ENCODE measurements at regions not wholly inside any gene's neighbourhood (a gene's known extent, or its start where the extent isn't known, plus 50 kb on each side); places are given as distances from the start of the nearest gene placed in this dataset.
"Not testable (repeated sequence)": the region's sequence is repeated elsewhere in the genome, so short reads cannot be mapped to it uniquely, and the experiment has no call there.

GRCh38 chr1:115456441-115456961, 118.5 kb upstream of the NGF start:
- H3K4me3 ChIP-seq (ENCODE audit: low read depth, low read length), result no peak overlapping the region

GRCh38 chr1:115454837-115455511, 116.9 kb upstream of the NGF start:
- no peak overlapping the region for H3K4me3 ChIP-seq (ENCODE audit: low read depth, low read length)

- H3K4me3 ChIP-seq (ENCODE audit: low read depth, low read length), result no peak overlapping the region
Observed at GRCh38 chr1:115453666-115454065, 115.6 kb upstream of the NGF start.

- H3K4me3 ChIP-seq (ENCODE audit: low read depth, low read length), result no peak overlapping the region
Observed at GRCh38 chr1:115452600-115453329, 114.7 kb upstream of the NGF start.

- no peak overlapping the region for H3K4me3 ChIP-seq (ENCODE audit: low read depth, low read length)
Observed at GRCh38 chr1:115450501-115451040, 112.5 kb upstream of the NGF start.

GRCh38 chr1:115448282-115449044, 110.4 kb upstream of the NGF start:
- no peak overlapping the region for H3K4me3 ChIP-seq (ENCODE audit: low read depth, low read length)

GRCh38 chr1:115447672-115448071, 109.6 kb upstream of the NGF start:
- H3K4me3 ChIP-seq (ENCODE audit: low read depth, low read length), result no peak overlapping the region

- no peak overlapping the region for H3K4me3 ChIP-seq (ENCODE audit: low read depth, low read length)
Observed at GRCh38 chr1:115445090-115445489, 107.0 kb upstream of the NGF start.

- no peak overlapping the region for H3K4me3 ChIP-seq (ENCODE audit: low read depth, low read length)
Observed at GRCh38 chr1:115440733-115441132, 102.7 kb upstream of the NGF start.

GRCh38 chr1:115439520-115439919, 101.5 kb upstream of the NGF start:
- H3K4me3 ChIP-seq (ENCODE audit: low read depth, low read length), result not testable (repeated sequence)

GRCh38 chr1:115437196-115437595, 99.1 kb upstream of the NGF start:
- no peak overlapping the region for H3K4me3 ChIP-seq (ENCODE audit: low read depth, low read length)

- H3K4me3 ChIP-seq (ENCODE audit: low read depth, low read length), result no peak overlapping the region
Observed at GRCh38 chr1:115436596-115436995, 98.5 kb upstream of the NGF start.

GRCh38 chr1:115433483-115433882, 95.4 kb upstream of the NGF start:
- no peak overlapping the region for H3K4me3 ChIP-seq (ENCODE audit: low read depth, low read length)

- H3K4me3 ChIP-seq (ENCODE audit: low read depth, low read length), result no peak overlapping the region
Observed at GRCh38 chr1:115432061-115432460, 94.0 kb upstream of the NGF start.

- H3K4me3 ChIP-seq (ENCODE audit: low read depth, low read length), result no peak overlapping the region
Observed at GRCh38 chr1:115430441-115431158, 92.6 kb upstream of the NGF start.

GRCh38 chr1:115429884-115430283, 91.8 kb upstream of the NGF start:
- H3K4me3 ChIP-seq (ENCODE audit: low read depth, low read length), result no peak overlapping the region

GRCh38 chr1:115429241-115429640, 91.2 kb upstream of the NGF start:
- no peak overlapping the region for H3K4me3 ChIP-seq (ENCODE audit: low read depth, low read length)

- H3K4me3 ChIP-seq (ENCODE audit: low read depth, low read length), result no peak overlapping the region
Observed at GRCh38 chr1:115428676-115429075, 90.6 kb upstream of the NGF start.

GRCh38 chr1:115428256-115428655, 90.2 kb upstream of the NGF start:
- H3K4me3 ChIP-seq (ENCODE audit: low read depth, low read length), result no peak overlapping the region

GRCh38 chr1:115426956-115427355, 88.9 kb upstream of the NGF start:
- no peak overlapping the region for H3K4me3 ChIP-seq (ENCODE audit: low read depth, low read length)
